ENCODE measurements at regions not wholly inside any gene's neighbourhood (a gene's known extent, or its start where the extent isn't known, plus 50 kb on each side); places are given as distances from the start of the nearest gene placed in this dataset.

DNA sequence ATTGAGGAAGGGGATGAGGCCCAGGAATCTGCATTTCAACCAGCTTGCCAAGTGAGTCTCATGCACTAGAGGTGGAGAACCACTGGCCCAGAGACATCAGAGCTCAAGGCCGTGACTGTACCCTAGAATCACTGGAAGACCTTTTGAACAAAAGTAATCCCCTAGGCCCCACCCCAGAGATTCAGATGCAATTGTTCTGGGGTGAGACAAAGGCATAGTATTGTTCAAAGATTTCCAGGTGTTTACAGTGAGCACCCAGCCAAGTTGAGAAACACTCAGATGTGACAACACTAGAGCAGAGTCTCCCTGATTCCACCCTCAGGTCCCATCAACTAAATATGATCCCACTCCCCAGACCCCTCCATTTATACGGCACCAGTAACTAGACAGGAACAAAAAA lies 290.3 kb upstream of the TLE3 start:
- ChIA-PET CTCF (interaction anchor here (0.9 to 1.7 kb wide), 2 partner anchors 11 to 281 kb away, joined by 3 to 6 read pairs; no protein-coding TSS in a partner anchor), POLR2A (no interaction called here)
- TF ChIP-seq CTCF (IDR thresholded peaks at IDR 0.05; ENCODE audit: control extremely low read depth, extremely low read depth, low read depth, missing control alignments), result no peak
- no peak for DNase-seq (ENCODE audit: extremely low spot score)

DNA sequence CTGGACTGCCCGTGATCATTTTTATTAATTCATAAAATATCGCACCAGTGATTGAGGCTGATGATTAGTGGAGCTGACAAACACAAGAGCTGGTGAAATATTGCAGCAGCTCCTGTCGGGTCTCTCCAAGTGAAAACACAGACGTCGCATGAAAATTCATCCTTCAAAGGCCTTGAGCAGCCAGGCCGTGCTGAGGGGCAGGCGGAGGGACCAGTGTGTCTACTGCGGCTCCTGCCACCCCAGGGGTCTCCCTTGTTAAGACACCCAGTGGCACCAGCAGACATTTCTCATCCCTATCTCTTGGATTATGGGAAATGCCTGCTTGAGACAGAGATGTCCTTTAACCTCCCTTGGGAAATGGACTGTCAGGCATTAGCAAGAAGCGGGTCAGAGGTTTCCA lies 289.4 kb upstream of the TLE3 start:
- CTCF ChIA-PET, result no interaction called here

DNA sequence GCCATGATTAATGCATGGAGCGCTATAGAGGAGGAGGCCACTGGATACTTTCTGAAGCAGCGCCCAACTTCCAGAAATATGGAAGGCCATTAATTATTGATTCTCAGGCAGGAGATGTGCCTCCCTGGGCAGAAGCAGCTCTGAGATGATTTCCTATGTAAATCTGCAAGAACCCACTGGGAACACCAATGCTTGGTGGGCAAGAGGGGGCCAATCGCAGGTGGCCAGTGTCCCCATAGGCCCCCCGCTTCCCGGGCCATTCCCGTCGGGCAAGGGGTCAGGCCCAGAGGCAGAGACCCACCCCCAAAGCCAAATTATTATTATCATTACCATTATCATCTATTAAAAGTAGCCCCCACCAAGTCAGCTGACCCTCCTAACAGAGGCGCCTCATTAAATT lies 288.0 kb upstream of the TLE3 start:
- TF ChIP-seq CTCF (IDR thresholded peaks at IDR 0.05; ENCODE audit: control extremely low read depth, extremely low read depth, low read depth, missing control alignments), result no peak
- no peak for DNase-seq (ENCODE audit: extremely low spot score)

More for the DNA sequence above, 289.4 kb upstream of the TLE3 start:
- no peak for DNase-seq (ENCODE audit: extremely low spot score)
- TF ChIP-seq CTCF (IDR thresholded peaks at IDR 0.05; ENCODE audit: control extremely low read depth, extremely low read depth, low read depth, missing control alignments), result no peak
- POLR2A ChIA-PET, result interaction anchor here (0.6 kb wide), 1 partner anchor 141 kb away, joined by 3 read pairs; no protein-coding TSS in a partner anchor

GRCh38 chr15:70385052-70385451 lies 287.3 kb upstream of the TLE3 start:
- DNase-seq (ENCODE audit: extremely low spot score), result no peak
- TF ChIP-seq CTCF (IDR thresholded peaks at IDR 0.05; ENCODE audit: control extremely low read depth, extremely low read depth, low read depth, missing control alignments), result no peak
- CTCF ChIA-PET, result interaction anchor here (0.7 to 1.4 kb wide), 3 partner anchors 10 to 41 kb away, joined by 3 read pairs; no protein-coding TSS in a partner anchor
- POLR2A ChIA-PET, result no interaction called here

More for the DNA sequence above, 288.0 kb upstream of the TLE3 start:
- POLR2A ChIA-PET, result no interaction called here
- CTCF ChIA-PET, result interaction anchor here (1.4 kb wide), 1 partner anchor 40 kb away, joined by 3 read pairs; no protein-coding TSS in a partner anchor

GRCh38 chr15:70383856-70384255 lies 286.1 kb upstream of the TLE3 start:
- DNase-seq (ENCODE audit: extremely low spot score), result no peak
- ChIA-PET CTCF (interaction anchor here (0.7 to 1.4 kb wide), 2 partner anchors 9 to 12 kb away, joined by 4 to 5 read pairs; no protein-coding TSS in a partner anchor), POLR2A (no interaction called here)
- TF ChIP-seq CTCF (IDR thresholded peaks at IDR 0.05; ENCODE audit: control extremely low read depth, extremely low read depth, low read depth, missing control alignments), result no peak

DNA sequence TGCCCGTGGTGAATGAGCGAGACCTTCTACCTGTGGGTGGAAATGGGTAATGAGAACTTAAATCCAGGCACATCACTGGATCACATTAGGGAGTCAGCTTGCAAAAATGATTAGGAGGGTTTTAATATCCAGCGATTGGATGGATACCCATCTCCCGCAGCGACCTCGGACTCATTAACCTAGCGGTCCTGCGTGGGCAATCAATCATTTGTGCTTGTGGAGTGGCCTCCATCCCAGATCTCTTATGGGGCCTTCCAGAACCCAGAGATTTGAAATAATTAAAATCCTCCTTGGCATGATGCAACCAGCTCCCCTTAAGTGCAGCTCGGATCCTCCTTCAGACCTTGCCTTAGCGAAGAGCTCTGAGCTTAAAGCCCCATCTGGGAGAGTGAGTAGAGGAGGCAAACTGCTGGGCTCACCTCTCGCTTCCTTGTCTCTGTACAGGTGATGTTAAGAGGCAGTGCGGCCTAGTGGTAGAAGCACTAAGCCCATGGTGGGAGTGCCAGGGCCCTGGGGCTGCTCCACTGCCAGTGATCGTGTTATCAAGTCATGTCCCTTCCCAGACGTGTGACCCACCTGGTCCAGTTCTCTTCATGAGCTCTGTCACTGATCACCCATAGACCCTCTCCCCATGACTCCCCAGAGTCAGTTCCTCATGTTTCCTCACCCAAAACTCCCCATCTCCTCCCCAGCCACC lies 285.2 kb upstream of the TLE3 start:
- no peak for DNase-seq (ENCODE audit: extremely low spot score)
- CTCF ChIA-PET, result interaction anchor here (0.7 to 1.4 kb wide), 2 partner anchors 8 to 13 kb away, joined by 4 to 5 read pairs; no protein-coding TSS in a partner anchor
- POLR2A ChIA-PET, result no interaction called here
- TF ChIP-seq CTCF (IDR thresholded peaks at IDR 0.05; ENCODE audit: control extremely low read depth, extremely low read depth, low read depth, missing control alignments), result no peak

Data from GM10248 (cell line).